ENCODE measurements at regions not wholly inside any gene's neighbourhood (a gene's known extent, or its start where the extent isn't known, plus 50 kb on each side); places are given as distances from the start of the nearest gene placed in this dataset.
"Not testable (repeated sequence)": the region's sequence is repeated elsewhere in the genome, so short reads cannot be mapped to it uniquely, and the experiment has no call there.

- Mint-ChIP-seq H3K9me3 (peaks cover 5% of the 10 kb centered on the region), H3K4me3 (no peak overlapping the region), H3K27ac (no peak overlapping the region), H3K27me3 (no peaks in the 10 kb centered on the region), H3K4me1 (ENCODE audit: low read depth) (no peaks in the 10 kb centered on the region), H3K36me3 (ENCODE audit: low read depth) (no peaks in the 10 kb centered on the region)
Observed at GRCh38 chr17:72448019-72448418, 327.2 kb downstream of the SOX9 start.

GRCh38 chr17:72452286-72453173 lies 331.7 kb downstream of the SOX9 start:
- Mint-ChIP-seq H3K4me1 (ENCODE audit: low read depth) (no peaks in the 10 kb centered on the region), H3K27me3 (no peaks in the 10 kb centered on the region), H3K9me3 (peaks cover 5% of the 10 kb centered on the region), H3K27ac (no peak overlapping the region), H3K4me3 (no peak overlapping the region), H3K36me3 (ENCODE audit: low read depth) (no peaks in the 10 kb centered on the region)

GRCh38 chr17:72454342-72454741 lies 333.5 kb downstream of the SOX9 start:
- peaks cover 5% of the 10 kb centered on the region for H3K9me3 Mint-ChIP-seq
- H3K36me3 Mint-ChIP-seq (ENCODE audit: low read depth) = no peaks in the 10 kb centered on the region
- H3K4me3 Mint-ChIP-seq = no peak overlapping the region
- H3K27me3 Mint-ChIP-seq = no peaks in the 10 kb centered on the region
- H3K27ac Mint-ChIP-seq = no peak overlapping the region
- no peaks in the 10 kb centered on the region for H3K4me1 Mint-ChIP-seq (ENCODE audit: low read depth)

- H3K36me3 Mint-ChIP-seq (ENCODE audit: low read depth) = no peaks in the 10 kb centered on the region
- H3K4me1 Mint-ChIP-seq (ENCODE audit: low read depth) = no peaks in the 10 kb centered on the region
- H3K27me3 Mint-ChIP-seq = no peaks in the 10 kb centered on the region
- peaks cover 2% of the 10 kb centered on the region for H3K9me3 Mint-ChIP-seq
- no peak overlapping the region for H3K4me3 Mint-ChIP-seq
- H3K27ac Mint-ChIP-seq = no peak overlapping the region
Observed at GRCh38 chr17:72455562-72455961, 334.7 kb downstream of the SOX9 start.

- H3K4me1 Mint-ChIP-seq (ENCODE audit: low read depth) = no peaks in the 10 kb centered on the region
- no peaks in the 10 kb centered on the region for H3K27me3 Mint-ChIP-seq
- H3K4me3 Mint-ChIP-seq = no peak overlapping the region
- H3K27ac Mint-ChIP-seq = no peak overlapping the region
- no peaks in the 10 kb centered on the region for H3K36me3 Mint-ChIP-seq (ENCODE audit: low read depth)
- no peaks in the 10 kb centered on the region for H3K9me3 Mint-ChIP-seq
Observed at GRCh38 chr17:72456075-72456474, 335.3 kb downstream of the SOX9 start.

- Mint-ChIP-seq H3K36me3 (ENCODE audit: low read depth) (no peaks in the 10 kb centered on the region), H3K4me1 (ENCODE audit: low read depth) (no peaks in the 10 kb centered on the region), H3K4me3 (no peak overlapping the region), H3K9me3 (no peaks in the 10 kb centered on the region), H3K27ac (no peak overlapping the region), H3K27me3 (no peaks in the 10 kb centered on the region)
Observed at GRCh38 chr17:72457712-72458111, 336.9 kb downstream of the SOX9 start.

- no peaks in the 10 kb centered on the region for H3K4me1 Mint-ChIP-seq (ENCODE audit: low read depth)
Observed at GRCh38 chr17:72458301-72458700, 337.5 kb downstream of the SOX9 start.

GRCh38 chr17:72460711-72461110 lies 339.9 kb downstream of the SOX9 start:
- no peak overlapping the region for H3K4me3 Mint-ChIP-seq
- no peak overlapping the region for H3K27ac Mint-ChIP-seq
- H3K27me3 Mint-ChIP-seq = no peaks in the 10 kb centered on the region
- no peaks in the 10 kb centered on the region for H3K9me3 Mint-ChIP-seq
- H3K4me1 Mint-ChIP-seq (ENCODE audit: low read depth) = no peaks in the 10 kb centered on the region
- no peaks in the 10 kb centered on the region for H3K36me3 Mint-ChIP-seq (ENCODE audit: low read depth)

More at GRCh38 chr17:72458301-72458700, 337.5 kb downstream of the SOX9 start:
- Mint-ChIP-seq H3K9me3 (no peaks in the 10 kb centered on the region), H3K27ac (no peak overlapping the region), H3K27me3 (no peaks in the 10 kb centered on the region), H3K36me3 (ENCODE audit: low read depth) (no peaks in the 10 kb centered on the region), H3K4me3 (no peak overlapping the region)

- Mint-ChIP-seq H3K4me3 (no peak overlapping the region), H3K27ac (no peak overlapping the region), H3K9me3 (no peaks in the 10 kb centered on the region), H3K4me1 (ENCODE audit: low read depth) (no peaks in the 10 kb centered on the region), H3K36me3 (ENCODE audit: low read depth) (no peaks in the 10 kb centered on the region), H3K27me3 (no peaks in the 10 kb centered on the region)
Observed at GRCh38 chr17:72461757-72462156, 340.9 kb downstream of the SOX9 start.

- Mint-ChIP-seq H3K9me3 (no peaks in the 10 kb centered on the region), H3K36me3 (ENCODE audit: low read depth) (no peaks in the 10 kb centered on the region), H3K4me1 (ENCODE audit: low read depth) (no peaks in the 10 kb centered on the region), H3K27me3 (no peaks in the 10 kb centered on the region), H3K27ac (no peak overlapping the region), H3K4me3 (no peak overlapping the region)
Observed at GRCh38 chr17:72462407-72462806, 341.6 kb downstream of the SOX9 start.

GRCh38 chr17:72462814-72463213 lies 342.0 kb downstream of the SOX9 start:
- H3K36me3 Mint-ChIP-seq (ENCODE audit: low read depth) = no peaks in the 10 kb centered on the region
- H3K4me3 Mint-ChIP-seq = no peak overlapping the region
- H3K27me3 Mint-ChIP-seq = no peaks in the 10 kb centered on the region
- no peaks in the 10 kb centered on the region for H3K9me3 Mint-ChIP-seq
- no peak overlapping the region for H3K27ac Mint-ChIP-seq
- H3K4me1 Mint-ChIP-seq (ENCODE audit: low read depth) = no peaks in the 10 kb centered on the region

- Mint-ChIP-seq H3K27me3 (no peaks in the 10 kb centered on the region), H3K27ac (no peak overlapping the region), H3K4me1 (ENCODE audit: low read depth) (no peaks in the 10 kb centered on the region), H3K9me3 (no peaks in the 10 kb centered on the region), H3K4me3 (no peak overlapping the region), H3K36me3 (ENCODE audit: low read depth) (no peaks in the 10 kb centered on the region)
Observed at GRCh38 chr17:72463287-72464102, 342.7 kb downstream of the SOX9 start.

- H3K27ac Mint-ChIP-seq; H3K4me1 Mint-ChIP-seq (ENCODE audit: low read depth); H3K9me3 Mint-ChIP-seq; H3K36me3 Mint-ChIP-seq (ENCODE audit: low read depth); H3K27me3 Mint-ChIP-seq; H3K4me3 Mint-ChIP-seq: not testable (repeated sequence)
Observed at GRCh38 chr17:72464221-72464620, 343.4 kb downstream of the SOX9 start.

GRCh38 chr17:72465191-72466024 lies 344.6 kb downstream of the SOX9 start:
- Mint-ChIP-seq H3K4me3 (no peak overlapping the region), H3K36me3 (ENCODE audit: low read depth) (no peaks in the 10 kb centered on the region), H3K27me3 (no peaks in the 10 kb centered on the region), H3K4me1 (ENCODE audit: low read depth) (no peaks in the 10 kb centered on the region), H3K9me3 (no peaks in the 10 kb centered on the region), H3K27ac (no peak overlapping the region)

- Mint-ChIP-seq H3K9me3 (no peaks in the 10 kb centered on the region), H3K27me3 (no peaks in the 10 kb centered on the region), H3K4me3 (no peak overlapping the region), H3K4me1 (ENCODE audit: low read depth) (no peaks in the 10 kb centered on the region), H3K36me3 (ENCODE audit: low read depth) (no peaks in the 10 kb centered on the region), H3K27ac (no peak overlapping the region)
Observed at GRCh38 chr17:72466199-72466598, 345.4 kb downstream of the SOX9 start.
